ENCODE measurements at regions not wholly inside any gene's neighbourhood (a gene's known extent, or its start where the extent isn't known, plus 50 kb on each side); places are given as distances from the start of the nearest gene placed in this dataset.
"Not testable (repeated sequence)": the region's sequence is repeated elsewhere in the genome, so short reads cannot be mapped to it uniquely, and the experiment has no call there.

GRCh38 chr1:67589519-67590233 lies 95.3 kb upstream of the GADD45A start:
- DNase-seq = no peak

- DNase-seq = no peak
Measured at GRCh38 chr1:67590329-67590728, 94.7 kb upstream of the GADD45A start.

- DNase-seq = no peak
Measured at GRCh38 chr1:67594764-67595163, 90.2 kb upstream of the GADD45A start.

DNA sequence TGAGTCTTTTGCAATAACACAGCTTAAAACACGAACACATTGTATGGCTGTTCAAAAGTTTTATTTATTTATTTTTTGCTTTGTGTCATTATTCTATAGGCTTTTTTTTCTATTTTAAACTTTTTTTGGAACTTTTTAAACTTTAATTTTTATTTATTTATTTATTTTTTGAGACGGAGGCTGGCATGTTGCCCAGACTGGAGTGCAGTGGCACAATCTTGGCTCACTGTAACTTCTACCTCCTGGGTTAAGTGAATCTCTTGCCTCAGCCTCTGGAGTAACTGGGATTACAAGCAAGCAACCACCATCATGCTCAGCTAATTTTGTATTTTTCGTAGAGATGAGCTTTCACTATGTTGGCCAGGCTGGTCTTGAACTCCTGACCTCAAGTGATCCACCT lies 88.3 kb upstream of the GADD45A start:
- no peak for DNase-seq

DNA sequence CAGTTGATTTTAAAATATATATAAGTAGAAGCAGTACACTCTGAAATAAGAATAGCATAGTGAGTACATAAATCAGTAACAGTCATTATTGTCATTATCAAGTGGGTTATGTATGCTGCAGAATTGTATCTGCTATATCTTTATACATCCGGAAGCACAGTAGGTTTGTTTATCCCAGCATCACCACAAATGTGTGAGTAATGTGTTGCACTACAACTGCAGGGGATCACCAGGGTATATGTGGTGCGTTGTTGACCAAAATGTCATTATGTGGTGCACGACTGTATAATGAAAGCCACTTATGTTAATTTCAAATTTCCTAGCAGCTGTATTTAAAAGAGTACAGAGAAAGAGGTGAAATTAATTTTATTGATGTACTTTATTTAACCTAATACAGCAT lies 87.7 kb upstream of the GADD45A start:
- DNase-seq = no peak

- no peak for DNase-seq
Measured at GRCh38 chr1:67599085-67599484, 85.9 kb upstream of the GADD45A start.

DNA sequence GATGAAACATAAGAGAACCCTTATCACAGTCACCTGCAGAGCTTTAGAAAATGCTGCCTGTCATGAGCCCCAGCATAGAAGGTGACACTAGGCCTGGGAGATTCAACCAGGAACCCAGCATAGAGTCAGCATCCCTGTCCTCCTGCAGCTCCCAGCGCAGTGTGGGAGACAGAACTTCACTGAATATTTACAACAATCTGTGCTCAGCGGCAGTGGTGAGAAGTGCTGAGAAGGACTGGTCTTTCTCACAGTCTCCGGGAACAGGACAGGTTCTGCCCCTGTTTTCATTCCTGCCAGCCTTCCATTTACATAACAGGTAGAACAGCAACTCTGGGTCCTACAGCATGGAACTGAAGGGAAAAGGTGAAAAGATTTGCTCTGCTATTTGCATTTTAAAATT lies 83.5 kb upstream of the GADD45A start:
- no peak for DNase-seq

DNA sequence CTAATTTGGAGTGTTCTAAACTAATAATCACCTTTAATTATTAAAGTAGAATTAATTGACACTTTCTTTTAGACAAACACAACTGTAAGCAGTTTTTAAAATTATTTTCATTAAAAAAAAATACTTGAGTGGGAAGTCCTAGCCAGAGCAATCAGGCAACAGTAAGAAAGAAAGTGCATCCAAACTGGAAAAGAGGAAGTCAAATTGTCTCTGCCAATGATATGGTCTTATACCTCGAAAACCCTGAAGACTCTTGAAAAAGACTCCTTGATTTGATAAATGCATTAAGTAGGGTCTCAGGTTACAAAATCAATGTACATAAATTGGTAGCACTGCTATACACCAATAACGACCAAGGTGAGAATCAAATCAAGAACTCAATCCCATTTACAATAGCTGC lies 83.0 kb upstream of the GADD45A start:
- no peak for DNase-seq

- no peak for DNase-seq
Measured at GRCh38 chr1:67604778-67605177, 80.2 kb upstream of the GADD45A start.

- no peak for DNase-seq
Measured at GRCh38 chr1:67605209-67605780, 79.7 kb upstream of the GADD45A start.

GRCh38 chr1:67607286-67607685 lies 77.7 kb upstream of the GADD45A start:
- DNase-seq = no peak

DNA sequence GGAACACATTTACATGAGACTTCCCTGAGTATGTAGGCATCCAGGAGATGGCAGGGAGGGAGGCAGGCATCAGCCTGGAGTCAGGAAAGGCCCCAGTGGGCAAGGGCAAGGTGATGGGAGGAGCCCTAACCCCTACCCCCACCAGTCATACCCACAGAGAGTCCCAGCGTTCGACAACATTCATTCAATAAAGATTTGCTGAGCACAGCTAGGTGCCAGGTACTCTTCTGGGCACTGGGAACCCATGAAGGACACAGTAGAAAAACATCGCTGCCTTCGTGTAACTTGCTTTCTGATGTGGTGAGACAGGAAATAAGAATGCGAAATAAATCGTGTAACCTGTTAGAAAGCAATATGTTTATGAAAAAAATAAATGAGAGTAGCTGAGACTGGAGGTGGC lies 77.3 kb upstream of the GADD45A start:
- DNase-seq = no peak

GRCh38 chr1:67608661-67609576 lies 76.1 kb upstream of the GADD45A start:
- no peak for DNase-seq

GRCh38 chr1:67609577-67610341 lies 75.2 kb upstream of the GADD45A start:
- DNase-seq = no peak

- DNase-seq = no peak
Measured at GRCh38 chr1:67610450-67610849, 74.6 kb upstream of the GADD45A start.

DNA sequence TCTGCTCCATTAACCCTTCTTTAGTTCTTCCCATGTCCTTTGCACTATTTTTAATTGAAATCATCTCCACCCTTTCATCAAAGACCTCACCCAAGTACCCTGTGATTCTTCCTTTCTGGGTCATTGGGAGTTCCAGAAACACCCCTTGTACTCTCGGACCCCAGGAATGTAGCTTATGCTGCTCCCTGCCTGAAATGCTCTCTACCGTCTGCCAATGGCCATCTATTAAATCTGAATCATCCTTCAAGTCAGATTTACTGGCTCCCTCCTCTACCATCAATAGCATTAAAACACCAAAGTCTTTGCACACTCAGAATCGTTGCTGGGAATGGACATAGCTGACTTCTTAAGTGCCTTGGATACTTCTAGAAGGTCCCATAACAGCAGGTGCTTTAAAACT lies 73.2 kb upstream of the GADD45A start:
- DNase-seq = no peak

- DNase-seq = no peak
Measured at GRCh38 chr1:67612788-67613241, 72.2 kb upstream of the GADD45A start.

- not testable (repeated sequence) for DNase-seq
Measured at GRCh38 chr1:67613479-67613878, 71.5 kb upstream of the GADD45A start.

DNA sequence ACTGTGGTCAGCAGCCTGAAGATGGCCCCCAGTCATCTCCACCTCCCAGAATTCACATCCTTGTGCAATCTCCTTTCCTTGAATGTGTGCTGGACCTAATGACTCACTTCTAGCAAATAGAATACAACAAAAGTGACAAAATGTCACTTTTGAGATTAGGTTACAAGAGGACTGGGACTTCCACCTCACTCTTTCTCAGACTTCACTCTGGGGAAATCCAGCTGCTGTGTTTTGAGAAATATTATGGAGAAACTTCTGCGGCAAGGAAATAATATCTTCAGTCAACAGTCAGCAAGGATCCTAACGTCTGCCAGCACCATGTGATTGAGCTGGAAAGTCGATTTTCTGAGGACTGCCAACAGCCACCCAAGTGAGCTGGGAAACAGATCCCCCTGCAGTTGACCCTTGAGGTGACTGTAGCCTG lies 70.5 kb upstream of the GADD45A start:
- DNase-seq = no peak

DNA sequence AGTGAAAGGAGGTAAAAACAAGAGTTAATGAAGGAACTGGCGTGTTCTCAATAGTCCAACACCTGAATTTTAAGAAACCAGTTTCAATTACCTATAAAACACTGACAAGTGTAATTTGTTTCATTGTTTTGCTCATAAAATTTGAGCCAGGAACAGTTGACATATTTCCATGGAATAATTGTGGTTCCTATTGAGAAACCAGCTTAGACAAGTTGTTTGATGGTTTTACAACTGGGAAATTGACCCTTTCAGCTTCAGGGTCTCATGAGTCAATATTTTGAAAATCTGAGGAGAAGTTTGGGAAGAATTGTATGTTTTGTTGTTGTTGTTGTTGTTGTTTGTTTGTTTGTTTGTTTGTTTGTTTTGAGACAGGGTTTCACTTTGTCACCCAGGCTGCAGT lies 69.1 kb upstream of the GADD45A start:
- no peak for DNase-seq

GRCh38 chr1:67616394-67616985 lies 68.5 kb upstream of the GADD45A start:
- DNase-seq = no peak

GRCh38 chr1:67618285-67619018 lies 66.5 kb upstream of the GADD45A start:
- DNase-seq = no peak
